ENCODE measurements at regions not wholly inside any gene's neighbourhood (a gene's known extent, or its start where the extent isn't known, plus 50 kb on each side); places are given as distances from the start of the nearest gene placed in this dataset.

GRCh38 chr4:79034544-79034943, 95.3 kb upstream of the PAQR3 start:
- no peaks in the 10 kb centered on the region for H3K36me3 Mint-ChIP-seq (ENCODE audit: low read depth)
- TF ChIP-seq, protein P1, sequence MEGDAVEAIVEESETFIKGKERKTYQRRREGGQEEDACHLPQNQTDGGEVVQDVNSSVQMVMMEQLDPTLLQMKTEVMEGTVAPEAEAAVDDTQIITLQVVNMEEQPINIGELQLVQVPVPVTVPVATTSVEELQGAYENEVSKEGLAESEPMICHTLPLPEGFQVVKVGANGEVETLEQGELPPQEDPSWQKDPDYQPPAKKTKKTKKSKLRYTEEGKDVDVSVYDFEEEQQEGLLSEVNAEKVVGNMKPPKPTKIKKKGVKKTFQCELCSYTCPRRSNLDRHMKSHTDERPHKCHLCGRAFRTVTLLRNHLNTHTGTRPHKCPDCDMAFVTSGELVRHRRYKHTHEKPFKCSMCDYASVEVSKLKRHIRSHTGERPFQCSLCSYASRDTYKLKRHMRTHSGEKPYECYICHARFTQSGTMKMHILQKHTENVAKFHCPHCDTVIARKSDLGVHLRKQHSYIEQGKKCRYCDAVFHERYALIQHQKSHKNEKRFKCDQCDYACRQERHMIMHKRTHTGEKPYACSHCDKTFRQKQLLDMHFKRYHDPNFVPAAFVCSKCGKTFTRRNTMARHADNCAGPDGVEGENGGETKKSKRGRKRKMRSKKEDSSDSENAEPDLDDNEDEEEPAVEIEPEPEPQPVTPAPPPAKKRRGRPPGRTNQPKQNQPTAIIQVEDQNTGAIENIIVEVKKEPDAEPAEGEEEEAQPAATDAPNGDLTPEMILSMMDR (IDR thresholded peaks at IDR 0.05): no peak
- H3K4me1 Mint-ChIP-seq (ENCODE audit: low read depth): no peaks in the 10 kb centered on the region
- ChIA-PET CTCF (no interaction called here), POLR2A (no interaction called here)
- no peak for ATAC-seq
- H3K27ac Mint-ChIP-seq: no peak overlapping the region
- no peak for DNase-seq
- H3K4me3 Mint-ChIP-seq: no peak overlapping the region
- H3K9me3 Mint-ChIP-seq: no peaks in the 10 kb centered on the region
- H3K27me3 Mint-ChIP-seq: peaks cover 2% of the 10 kb centered on the region
- intact Hi-C loops (cut with micrococcal nuclease): no loop called here

DNA sequence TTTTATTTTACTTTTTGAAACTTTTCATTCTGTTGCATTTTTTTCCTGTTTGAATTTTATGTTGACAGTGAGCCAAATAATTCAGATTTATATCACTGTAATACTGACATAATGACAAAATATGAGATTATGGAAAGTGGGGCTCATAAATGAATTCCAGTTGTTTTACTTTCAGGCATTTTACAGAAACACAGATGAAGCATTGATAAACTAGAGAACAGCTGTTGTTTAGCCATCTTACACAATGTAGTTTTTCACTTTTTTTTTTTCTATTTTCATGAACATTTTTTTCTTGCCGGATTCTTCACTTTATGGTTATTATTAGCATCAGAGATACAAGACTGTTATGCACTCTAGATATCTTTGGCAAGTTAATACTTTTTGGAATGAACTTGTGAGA, 91.7 kb upstream of the PAQR3 start:
- no peaks in the 10 kb centered on the region for H3K4me1 Mint-ChIP-seq (ENCODE audit: low read depth)
- H3K9me3 Mint-ChIP-seq: no peaks in the 10 kb centered on the region
- POLR2A ChIA-PET: no interaction called here
- intact Hi-C loops (cut with micrococcal nuclease): no loop called here
- no peak overlapping the region for H3K4me3 Mint-ChIP-seq
- H3K27ac Mint-ChIP-seq: no peak overlapping the region
- H3K36me3 Mint-ChIP-seq (ENCODE audit: low read depth): no peaks in the 10 kb centered on the region
- TF ChIP-seq, protein P1 (IDR thresholded peaks at IDR 0.05): no peak
- peaks cover 4% of the 10 kb centered on the region for H3K27me3 Mint-ChIP-seq
- DNase-seq: no peak
- CTCF ChIA-PET: no interaction called here
- no peak for ATAC-seq

DNA sequence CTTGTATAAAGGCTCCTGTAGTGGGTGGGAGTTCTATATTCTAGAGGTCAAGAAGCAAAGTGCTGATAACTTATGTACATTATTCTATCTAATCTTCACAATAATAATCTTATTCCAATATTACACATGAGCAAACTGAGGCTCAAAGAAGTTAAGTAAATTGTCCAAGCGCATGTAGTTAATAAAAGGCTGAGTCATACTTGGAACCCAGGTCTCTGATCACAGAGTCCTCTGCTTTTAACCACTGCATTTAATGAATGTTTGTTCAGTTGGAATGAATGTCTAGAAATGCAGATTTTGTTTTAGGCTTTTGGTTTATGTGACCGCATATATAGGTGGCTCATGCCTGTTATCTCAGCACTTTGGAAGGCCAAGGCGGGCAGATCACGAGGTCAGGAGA, 88.4 kb upstream of the PAQR3 start:
- TF ChIP-seq, protein P1 (IDR thresholded peaks at IDR 0.05): no peak
- ChIA-PET CTCF (no interaction called here), POLR2A (no interaction called here)
- Mint-ChIP-seq H3K27ac (no peak overlapping the region), H3K36me3 (ENCODE audit: low read depth) (no peaks in the 10 kb centered on the region), H3K9me3 (no peaks in the 10 kb centered on the region), H3K27me3 (peaks cover 4% of the 10 kb centered on the region), H3K4me3 (no peak overlapping the region), H3K4me1 (ENCODE audit: low read depth) (no peaks in the 10 kb centered on the region)
- intact Hi-C loops (cut with micrococcal nuclease): no loop called here
- ATAC-seq (no peak), DNase-seq (no peak)

- ATAC-seq (no peak), DNase-seq (no peak)
- TF ChIP-seq, protein P1 (IDR thresholded peaks at IDR 0.05): no peak
- Mint-ChIP-seq H3K36me3 (ENCODE audit: low read depth) (no peaks in the 10 kb centered on the region), H3K27me3 (peaks cover 4% of the 10 kb centered on the region), H3K27ac (no peak overlapping the region), H3K9me3 (no peaks in the 10 kb centered on the region), H3K4me1 (ENCODE audit: low read depth) (no peaks in the 10 kb centered on the region), H3K4me3 (no peak overlapping the region)
- intact Hi-C loops (cut with micrococcal nuclease): no loop called here
- ChIA-PET CTCF (no interaction called here), POLR2A (no interaction called here)
Observed at GRCh38 chr4:79025170-79025569, 85.9 kb upstream of the PAQR3 start.

DNA sequence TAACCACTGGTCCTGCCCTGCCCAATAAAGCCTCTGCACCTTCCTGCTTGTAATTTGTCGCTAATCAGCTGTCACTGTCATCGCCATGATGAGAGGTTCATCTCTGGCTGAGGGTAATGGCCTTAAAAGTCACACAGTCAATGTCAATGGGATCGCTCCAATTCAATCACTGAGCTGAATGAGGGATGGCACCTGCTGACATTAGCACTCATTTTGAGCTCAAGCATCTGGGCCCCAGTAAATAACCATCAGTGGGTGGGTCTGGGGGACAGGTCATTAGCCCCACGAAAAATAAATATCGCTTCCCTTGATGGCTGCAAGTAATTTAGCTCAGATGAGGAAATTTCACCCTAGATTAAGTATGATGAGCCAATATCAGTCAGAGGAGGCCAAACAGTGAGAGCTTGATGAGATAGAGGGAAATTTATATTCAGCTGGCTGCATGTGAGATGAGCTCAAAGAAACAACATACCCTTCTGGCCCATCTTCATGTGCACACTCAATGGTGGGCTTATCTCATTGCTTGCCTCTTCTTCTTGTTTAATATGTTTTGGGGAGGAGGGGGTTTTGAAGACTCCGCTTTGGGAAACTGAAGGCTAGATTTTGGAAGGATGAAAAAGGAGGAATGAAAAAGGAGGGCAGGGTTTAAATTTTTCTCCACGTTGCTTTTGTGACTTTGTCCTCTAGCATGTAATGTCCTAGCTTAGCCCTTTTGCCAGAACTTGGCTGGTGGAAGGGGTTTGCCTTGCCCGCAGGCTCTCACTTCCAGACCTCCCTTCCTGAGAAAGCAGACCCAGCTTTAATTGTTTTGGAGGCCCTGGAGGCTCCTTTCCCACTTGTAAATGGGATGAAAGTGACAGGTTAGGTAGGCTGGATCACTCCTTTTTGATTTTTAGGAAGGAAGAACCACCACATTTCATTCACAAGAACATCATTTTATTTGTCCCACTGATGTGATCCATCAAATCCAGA, 84.8 kb upstream of the PAQR3 start:
- intact Hi-C loops (cut with micrococcal nuclease): no loop called here
- Mint-ChIP-seq H3K9me3 (no peaks in the 10 kb centered on the region), H3K36me3 (ENCODE audit: low read depth) (no peaks in the 10 kb centered on the region), H3K27me3 (peaks cover 2% of the 10 kb centered on the region), H3K4me1 (ENCODE audit: low read depth) (no peaks in the 10 kb centered on the region), H3K27ac (no peak overlapping the region), H3K4me3 (no peak overlapping the region)
- TF ChIP-seq, protein P1 (IDR thresholded peaks at IDR 0.05): no peak
- POLR2A ChIA-PET: no interaction called here
- DNase-seq (no peak), ATAC-seq (no peak)
- CTCF ChIA-PET: no interaction called here

All from activated CD8-positive, alpha-beta T cell treated with anti-CD3 and anti-CD28 coated beads for 36 hours (primary cell).